H9 (cell line): ENCODE measurements at regions not wholly inside any gene's neighbourhood (a gene's known extent, or its start where the extent isn't known, plus 50 kb on each side); places are given as distances from the start of the nearest gene placed in this dataset.

Source experiments
- DNase-seq: peaks from one replicate; pipeline ENCODE4 v3.0.0-alpha.2; 2017
- H2AFZ ChIP-seq: one replicate; pipeline ENCODE4 v1.6.1; 2013; ENCODE audit warnings: mild to moderate bottlenecking, low read length, control low read depth, moderate library complexity
- H2AK5ac ChIP-seq: 2 replicates; pipeline ENCODE4 v1.6.1; 2013; ENCODE audit warnings: low read length, control low read depth, mixed read lengths; ENCODE audit not compliant: insufficient read length
- H2BK120ac ChIP-seq: one replicate; pipeline ENCODE4 v1.6.1; 2013; ENCODE audit warnings: low read depth, mild to moderate bottlenecking, low read length, control low read depth, inconsistent platforms; ENCODE audit not compliant: poor library complexity, severe bottlenecking
- H2BK12ac ChIP-seq: 2 replicates; pipeline ENCODE4 v1.6.1; 2013; ENCODE audit warnings: low read length, control low read depth, mixed read lengths, low read depth; ENCODE audit not compliant: insufficient read length
- H2BK15ac ChIP-seq: 2 replicates; pipeline ENCODE4 v1.6.1; 2013; ENCODE audit warnings: low read depth, low read length, control low read depth
- H2BK20ac ChIP-seq: one replicate; pipeline ENCODE4 v1.6.1; 2013; ENCODE audit warnings: low read depth, mild to moderate bottlenecking, low read length, control low read depth, inconsistent platforms; ENCODE audit not compliant: poor library complexity, severe bottlenecking
- H2BK5ac ChIP-seq: 2 replicates; pipeline ENCODE4 v1.6.1; 2013; ENCODE audit warnings: low read length, control low read depth, mixed read lengths; ENCODE audit not compliant: insufficient read length
- H3K14ac ChIP-seq: 2 replicates; pipeline ENCODE4 v1.6.1; 2013; ENCODE audit warnings: low read length, control low read depth; ENCODE audit not compliant: insufficient read depth
- H3K18ac ChIP-seq: 2 replicates; pipeline ENCODE4 v1.6.1; 2013; ENCODE audit warnings: low read depth, mild to moderate bottlenecking, mixed read lengths, low read length, control low read depth; ENCODE audit not compliant: insufficient read length
- H3K23ac ChIP-seq: 2 replicates; pipeline ENCODE4 v1.6.1; 2013; ENCODE audit warnings: low read length, control low read depth, mixed read lengths, low read depth; ENCODE audit not compliant: insufficient read length
- H3K23me2 ChIP-seq: 2 replicates; pipeline ENCODE4 v1.6.1; 2013; ENCODE audit warnings: low read depth, mild to moderate bottlenecking, mixed read lengths, low read length, control low read depth; ENCODE audit not compliant: insufficient read length, poor library complexity, severe bottlenecking
- H3K27ac ChIP-seq: 2 replicates; pipeline ENCODE4 v1.5.1; 2013; ENCODE audit warnings: low read length, control low read depth, mixed read lengths, low read depth; ENCODE audit not compliant: insufficient read length
- H3K27me3 ChIP-seq: 2 replicates; pipeline ENCODE4 v1.6.1; 2013; ENCODE audit warnings: low read length, control low read depth, inconsistent platforms; ENCODE audit not compliant: insufficient read depth
- H3K4ac ChIP-seq: 2 replicates; pipeline ENCODE4 v1.6.1; 2013; ENCODE audit warnings: low read depth, mild to moderate bottlenecking, control low read depth, inconsistent platforms, low read length, moderate library complexity
- H3K4me1 ChIP-seq: 2 replicates; pipeline ENCODE4 v1.6.1; 2013; ENCODE audit warnings: low read length, control low read depth, inconsistent platforms; ENCODE audit not compliant: insufficient read depth
- H3K4me2 ChIP-seq: 2 replicates; pipeline ENCODE4 v1.6.1; 2013; ENCODE audit warnings: low read length, control low read depth, mixed read lengths; ENCODE audit not compliant: insufficient read length, insufficient read depth
- H3K56ac ChIP-seq: 2 replicates; pipeline ENCODE4 v1.6.1; 2013; ENCODE audit warnings: low read depth, mild to moderate bottlenecking, mixed read lengths, low read length, control low read depth; ENCODE audit not compliant: insufficient read length
- H3K79me1 ChIP-seq: 2 replicates; pipeline ENCODE4 v1.6.1; 2013; ENCODE audit warnings: low read depth, mild to moderate bottlenecking, moderate library complexity, low read length, control low read depth, inconsistent platforms; ENCODE audit not compliant: insufficient read depth, poor library complexity, severe bottlenecking
- H3K79me2 ChIP-seq: 2 replicates; pipeline ENCODE4 v1.6.1; 2013; ENCODE audit warnings: low read length, control low read depth, inconsistent platforms; ENCODE audit not compliant: insufficient read depth
- H3K9ac ChIP-seq: 2 replicates; pipeline ENCODE4 v1.6.1; 2013; ENCODE audit warnings: low read length, control low read depth, mixed read lengths; ENCODE audit not compliant: insufficient read length; ENCODE audit errors: extremely low read depth
- H3K9me3 ChIP-seq: one replicate; pipeline ENCODE4 v1.6.1; 2013; ENCODE audit warnings: low read depth, low read length, inconsistent platforms; ENCODE audit not compliant: control insufficient read depth
- H3T11ph ChIP-seq: one replicate; pipeline ENCODE4 v1.6.1; 2013; ENCODE audit warnings: mild to moderate bottlenecking, low read length, control low read depth, inconsistent platforms
- H4K20me1 ChIP-seq: one replicate; pipeline ENCODE4 v1.6.1; 2013; ENCODE audit not compliant: control insufficient read depth, insufficient read length, insufficient read depth
- H4K5ac ChIP-seq: 2 replicates; pipeline ENCODE4 v1.6.1; 2013; ENCODE audit warnings: low read depth, mild to moderate bottlenecking, mixed read lengths, low read length, control low read depth; ENCODE audit not compliant: insufficient read length
- H4K8ac ChIP-seq: replicated peaks from 2 replicates; pipeline ENCODE4 v1.6.1; 2013; ENCODE audit warnings: low read length, control low read depth, mixed read lengths, low read depth; ENCODE audit not compliant: insufficient read length
- H4K91ac ChIP-seq: 2 replicates; pipeline ENCODE4 v1.6.1; 2013; ENCODE audit warnings: low read depth, mild to moderate bottlenecking, moderate library complexity, mixed read lengths, low read length, control low read depth; ENCODE audit not compliant: insufficient read length
- H3K27ac Mint-ChIP-seq, 3 experiments: 2 replicates in 2 of 3; 3 replicates in 1 of 3; pipeline ENCODE4 v1.8.0; 2020 to 2021; ENCODE audit warnings: mixed read lengths in 3 of 3, mild to moderate bottlenecking in 1 of 3, moderate library complexity in 1 of 3
- H3K27me3 Mint-ChIP-seq: 2 replicates; pipeline ENCODE4 v1.8.0; 2021; ENCODE audit warnings: low read depth, mild to moderate bottlenecking, moderate library complexity, mixed read lengths
- H3K36me3 Mint-ChIP-seq, 3 experiments: 2 replicates in 2 of 3; 3 replicates in 1 of 3; pipeline ENCODE4 v1.8.0; 2020 to 2021; ENCODE audit warnings: low read depth in 3 of 3, mixed read lengths in 3 of 3; ENCODE audit not compliant: insufficient read depth in 1 of 3
- H3K4me1 Mint-ChIP-seq, 2 experiments: 2 replicates each; pipeline ENCODE4 v1.8.0; 2020; ENCODE audit warnings: mixed read lengths in 2 of 2
- H3K4me3 Mint-ChIP-seq, 2 experiments: 2 replicates in 1 of 2; 3 replicates in 1 of 2; pipeline ENCODE4 v1.8.0; 2020 to 2021; ENCODE audit warnings: mild to moderate bottlenecking in 2 of 2, mixed read lengths in 2 of 2, moderate library complexity in 1 of 2
- H3K9me3 Mint-ChIP-seq, 2 experiments: 2 replicates in 1 of 2; 3 replicates in 1 of 2; pipeline ENCODE4 v1.8.0; 2020; ENCODE audit warnings: mild to moderate bottlenecking in 2 of 2, mixed read lengths in 2 of 2, moderate library complexity in 1 of 2
- CTCF ChIP-seq: fragments of 200-600 bp; sonication (generic); conservative IDR thresholded peaks from 3 replicates; pipeline ENCODE4 v1.8.0; 2021; ENCODE audit warnings: antibody characterized with exemption, mild to moderate bottlenecking
- WGBS: extraction: QIAGEN DNeasy Blood & Tissue Kit; methylation state at CpG from one replicate; pipeline ENCODE4 v1.1.7; 2013; ENCODE audit warnings: missing lambda C conversion rate, low lambda C conversion rate, mixed read lengths; ENCODE audit not compliant: insufficient read length; ENCODE audit errors: extremely low coverage; 5-methylcytosine and 5-hydroxymethylcytosine counted together

- Histone ChIP-seq H3K27me3 (no peaks in the 10 kb centered on the region), H4K8ac (no peak overlapping the region), H3K4ac (no peak overlapping the region), H3K9me3 (no peaks in the 10 kb centered on the region), H4K5ac (no peak overlapping the region), H3K4me2 (no peak overlapping the region), H3K79me2 (no peaks in the 10 kb centered on the region), H3K23me2 (no peaks in the 10 kb centered on the region), H2BK12ac (no peak overlapping the region), H2BK20ac (no peak overlapping the region), H3K23ac (no peak overlapping the region), H3K9ac (no peak overlapping the region), H2BK5ac (no peak overlapping the region), H3K14ac (no peak overlapping the region), H2AK5ac (no peak overlapping the region), H2AFZ (no peak overlapping the region), H3T11ph (no peak overlapping the region), H4K91ac (no peak overlapping the region), H4K20me1 (no peaks in the 10 kb centered on the region), H3K4me1 (no peaks in the 10 kb centered on the region), H2BK120ac (no peak overlapping the region), H3K79me1 (no peaks in the 10 kb centered on the region), H3K18ac (no peak overlapping the region), H2BK15ac (no peak overlapping the region), H3K56ac (no peak overlapping the region), H3K27ac (no peak overlapping the region)
- no peak for TF ChIP-seq CTCF
- Mint-ChIP-seq H3K9me3 (no peaks in the 10 kb centered on the region), H3K4me3 (no peak overlapping the region), H3K36me3 (no peaks in the 10 kb centered on the region), H3K27me3 (no peaks in the 10 kb centered on the region), H3K4me1 (peaks cover 0 to 2% of the 10 kb centered on the region in 2 experiments; a peak in 1 of 4 replicates), H3K27ac (no peak overlapping the region)
- DNase-seq: no peak
- WGBS: no CpG with 5 or more reads among the region's 7 CpGs
Observed at GRCh38 chr6:150730801-150731457, 131.2 kb downstream of the PLEKHG1 start.
